GM21786 (cell line): ENCODE measurements at regions not wholly inside any gene's neighbourhood (a gene's known extent, or its start where the extent isn't known, plus 50 kb on each side); places are given as distances from the start of the nearest gene placed in this dataset.
"Not testable (repeated sequence)": the region's sequence is repeated elsewhere in the genome, so short reads cannot be mapped to it uniquely, and the experiment has no call there.

Experiments used
- ATAC-seq: cut with Tn5 transposase; IDR thresholded peaks from one replicate; pipeline ENCODE4 v1.9.1; 2021; ENCODE audit not compliant: unreplicated experiment

- no peak for ATAC-seq
These were observed 63.0 kb downstream of the HOXA1 start for GRCh38 chr7:27032839-27033238.

GRCh38 chr7:27031289-27032172, 64.3 kb downstream of the HOXA1 start:
- ATAC-seq, result peak; percentile 94

DNA sequence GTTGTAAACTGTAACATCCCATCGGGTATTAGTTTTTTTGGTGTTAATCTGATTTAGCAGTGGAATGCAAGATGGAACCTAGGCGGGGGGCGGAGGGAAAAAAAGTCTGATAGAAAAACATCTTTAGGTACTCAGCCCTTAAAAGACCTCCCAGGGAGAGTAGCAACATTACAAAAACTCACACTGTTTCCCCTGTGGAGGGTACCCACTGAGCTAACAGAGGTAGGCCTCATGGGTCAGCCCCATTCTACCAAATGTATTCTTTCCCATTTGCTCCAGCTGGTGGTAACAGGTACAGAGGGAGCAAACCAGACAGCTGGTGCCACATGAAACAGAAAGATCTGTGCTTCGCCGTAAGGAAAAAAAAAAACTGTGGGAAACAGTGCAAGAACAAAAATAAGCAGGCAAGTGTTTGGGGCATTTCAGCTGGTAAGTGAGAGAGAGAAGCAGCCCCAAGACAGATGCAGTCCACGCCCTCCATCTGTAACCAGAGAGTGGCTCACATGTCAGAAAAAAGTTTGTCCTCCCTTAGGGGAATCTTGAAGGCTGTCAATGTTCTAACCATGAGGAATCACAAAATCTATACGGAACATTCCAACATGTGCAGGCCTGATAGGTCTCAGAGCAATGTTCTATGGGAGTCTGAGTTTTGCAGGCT, 65.3 kb downstream of the HOXA1 start:
- no peak for ATAC-seq

DNA sequence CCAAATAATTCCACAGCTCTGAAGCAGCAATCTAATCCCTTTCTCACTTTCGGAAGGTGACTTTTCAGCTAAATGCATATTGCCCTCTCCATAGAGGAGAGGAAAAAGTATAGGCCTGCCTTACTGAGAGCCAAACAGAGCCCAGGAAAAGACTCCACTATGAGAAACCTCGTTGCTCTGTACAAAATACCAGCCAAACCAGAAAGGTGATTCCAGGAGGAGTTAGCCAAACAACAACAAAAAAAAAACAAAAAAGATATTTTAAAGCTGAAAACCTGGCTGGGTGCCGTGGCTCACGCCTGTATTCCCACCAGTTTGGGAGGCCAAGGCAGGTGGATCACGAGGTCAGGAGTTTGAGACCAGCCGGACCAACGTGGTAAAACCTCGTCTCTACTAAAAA, 70.5 kb downstream of the HOXA1 start:
- ATAC-seq, result no peak

DNA sequence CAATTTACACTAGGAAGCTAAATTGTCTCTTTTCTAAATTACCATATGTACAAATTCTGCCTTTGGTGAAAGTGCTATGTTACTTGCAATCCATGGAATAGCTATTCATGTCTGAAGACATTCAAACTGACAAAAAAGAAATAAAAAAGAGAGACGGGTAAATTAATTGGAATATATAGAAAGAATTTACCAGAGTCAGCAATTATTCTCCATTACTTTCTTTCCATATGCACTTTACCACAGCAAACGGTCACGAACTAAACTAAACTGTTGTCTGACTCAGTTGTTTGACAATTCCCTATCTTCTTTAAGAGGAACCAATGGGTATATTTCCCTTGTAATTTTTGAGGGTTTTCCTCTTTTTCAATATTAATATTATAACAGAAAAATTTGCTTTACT, 85.7 kb downstream of the HOXA1 start:
- no peak for ATAC-seq

GRCh38 chr7:27000496-27000895, 95.3 kb downstream of the HOXA1 start:
- no peak for ATAC-seq

- not testable (repeated sequence) for ATAC-seq
These were observed 97.5 kb downstream of the HOXA1 start for GRCh38 chr7:26998284-26998683.

- ATAC-seq, result no peak
These were observed 100.1 kb downstream of the HOXA1 start for GRCh38 chr7:26995666-26996065.

DNA sequence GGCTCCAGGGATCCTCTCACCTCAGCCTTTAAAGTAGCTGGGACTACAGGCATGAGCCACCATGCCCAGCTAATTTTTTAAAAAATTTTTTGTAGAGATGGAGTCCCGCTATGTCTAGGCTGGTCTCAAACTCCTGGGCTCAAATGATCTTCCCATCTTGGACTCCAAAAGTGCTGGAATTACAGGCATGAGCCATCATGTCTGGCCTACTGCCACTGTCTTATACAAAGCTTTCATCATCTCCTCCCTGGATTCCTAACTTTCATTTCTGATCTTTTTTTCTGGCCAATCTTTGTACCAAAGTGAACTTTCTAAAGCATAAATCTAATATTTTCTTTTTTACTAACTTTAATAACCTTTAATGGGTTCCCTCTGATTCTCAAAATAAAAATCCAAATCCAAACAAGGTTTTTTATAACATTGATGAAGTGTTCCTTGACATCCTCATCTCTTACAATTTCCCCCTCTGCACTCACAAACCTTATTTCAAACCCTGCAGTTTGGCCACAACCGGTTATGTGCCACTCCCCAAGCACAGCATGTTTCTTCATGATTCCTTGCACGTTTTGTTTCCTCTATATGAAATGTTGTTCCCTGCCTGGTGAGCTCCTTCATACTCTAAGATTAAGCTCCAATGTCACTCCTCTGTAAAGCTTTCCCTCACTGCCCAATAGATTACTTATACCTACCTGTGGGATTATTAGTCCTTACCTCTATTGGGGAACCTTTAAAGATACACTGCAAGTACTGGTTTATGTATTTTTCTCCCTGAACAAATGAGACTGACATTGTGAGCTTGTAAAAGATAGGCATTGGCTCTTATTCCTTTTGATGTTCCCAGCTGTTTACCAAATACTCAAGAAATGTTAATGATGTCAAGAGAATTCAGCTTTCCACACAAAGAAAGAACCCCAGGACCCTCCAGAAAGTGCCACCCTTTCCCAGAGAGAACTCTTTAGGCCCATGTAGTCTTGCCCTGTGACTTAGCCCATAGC, 101.7 kb downstream of the HOXA1 start:
- ATAC-seq, result no peak

- no peak for ATAC-seq
These were observed 103.1 kb downstream of the HOXA1 start for GRCh38 chr7:26992670-26993069.

- ATAC-seq, result no peak
These were observed 104.0 kb downstream of the HOXA1 start for GRCh38 chr7:26991796-26992195.

DNA sequence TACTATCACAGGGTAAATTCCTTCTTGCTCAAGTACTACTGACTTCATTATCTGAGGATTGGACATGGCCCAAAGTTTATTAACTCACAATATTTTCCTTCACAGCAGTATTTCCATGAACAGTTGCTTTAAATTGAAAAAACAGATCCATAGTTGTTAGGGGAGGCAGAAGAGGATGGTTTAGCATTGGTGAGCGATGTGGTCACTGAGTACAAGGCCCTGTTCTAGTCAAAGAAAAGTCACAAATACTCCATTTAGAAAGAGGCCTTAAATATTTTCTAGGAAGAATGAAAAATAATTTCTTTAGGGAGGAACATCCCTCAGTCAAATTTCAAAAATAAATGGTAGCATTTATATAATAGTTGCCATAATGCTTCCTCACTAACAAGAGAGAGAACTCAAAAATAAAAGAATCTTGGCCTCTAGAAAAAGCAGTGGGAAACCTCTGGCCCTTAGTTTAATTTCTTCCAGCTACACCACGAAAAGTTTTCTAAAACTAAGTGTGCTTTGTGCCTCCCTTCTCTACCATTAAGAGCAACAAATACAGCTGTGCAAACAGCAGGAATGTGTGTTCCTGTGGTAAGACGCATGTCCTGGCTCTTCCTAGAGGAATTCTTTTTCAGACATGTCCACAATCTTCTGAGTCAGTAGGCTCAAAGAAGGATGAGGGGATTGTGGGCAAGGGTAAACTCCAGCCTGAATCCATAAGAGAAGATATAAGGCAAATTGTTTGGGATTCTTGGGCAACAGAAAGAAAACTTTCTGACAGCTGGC, 105.7 kb downstream of the HOXA1 start:
- no peak for ATAC-seq

DNA sequence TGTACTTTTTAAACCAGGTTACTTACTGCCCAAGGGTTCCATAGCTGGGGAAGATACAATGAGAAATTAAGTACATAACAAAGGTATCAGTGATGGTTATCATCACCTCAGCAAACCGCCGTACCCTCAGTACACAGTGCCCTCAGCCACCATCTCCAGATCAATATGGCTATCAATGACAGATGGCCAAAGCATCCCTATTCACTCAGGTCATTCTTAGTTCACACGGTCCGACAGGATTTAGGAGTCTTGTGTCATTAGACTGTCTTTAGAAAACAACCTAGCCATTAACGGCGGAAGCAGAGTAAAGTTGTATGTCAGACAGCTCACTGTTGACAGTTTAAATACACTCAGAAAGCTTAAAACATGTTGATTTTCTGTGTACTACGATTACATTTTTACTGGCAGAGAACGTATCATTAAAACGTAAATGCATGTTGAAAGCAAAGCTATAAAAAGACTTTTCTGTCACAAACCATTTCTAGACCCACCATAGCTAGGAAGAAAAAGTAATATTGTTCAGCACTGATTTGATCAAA, 106.9 kb downstream of the HOXA1 start:
- ATAC-seq, result no peak

- no peak for ATAC-seq
These were observed 108.5 kb downstream of the HOXA1 start for GRCh38 chr7:26987338-26987737.

GRCh38 chr7:26978146-26978545, 113.8 kb upstream of the SKAP2 start:
- no peak for ATAC-seq

GRCh38 chr7:26976840-26977239, 112.5 kb upstream of the SKAP2 start:
- no peak for ATAC-seq

DNA sequence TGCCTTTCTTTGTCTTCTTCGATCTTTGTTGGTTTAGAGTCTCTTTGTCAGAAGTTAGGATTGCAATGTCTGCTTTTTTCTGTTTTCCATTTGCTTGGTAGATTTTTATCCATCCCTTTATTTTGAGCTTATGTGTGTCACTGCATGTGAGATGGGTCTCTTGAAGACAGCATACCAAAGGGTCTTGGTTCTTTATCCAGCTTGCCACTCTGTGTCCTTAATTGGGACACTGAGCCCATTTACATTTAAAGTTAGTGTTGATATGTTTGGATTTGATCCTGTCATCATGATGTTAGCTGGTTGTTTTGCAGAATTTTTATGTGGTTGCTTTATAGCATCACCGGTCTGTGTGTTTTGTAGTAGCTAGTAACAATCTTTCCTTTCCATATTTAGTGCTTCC, 107.5 kb upstream of the SKAP2 start:
- ATAC-seq, result not testable (repeated sequence)

DNA sequence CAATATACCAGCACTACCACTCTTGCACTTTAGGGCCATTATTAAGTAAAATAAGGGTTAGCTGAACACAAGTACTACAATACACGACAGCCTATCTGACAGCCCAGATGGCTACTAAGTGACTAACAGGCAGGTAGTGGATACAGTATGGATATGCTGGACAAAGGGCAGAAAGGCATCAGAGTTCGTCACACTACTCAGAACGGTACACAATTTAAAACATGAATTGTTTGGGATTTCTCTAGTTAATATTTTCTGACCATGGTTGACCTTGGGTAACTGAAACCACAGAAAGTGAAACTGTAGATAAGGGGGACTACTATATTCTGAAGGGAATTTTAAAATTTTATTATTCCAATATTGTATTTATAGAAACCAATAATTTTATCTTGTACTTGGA, 101.3 kb upstream of the SKAP2 start:
- ATAC-seq, result no peak

GRCh38 chr7:26964156-26964808, 99.9 kb upstream of the SKAP2 start:
- no peak for ATAC-seq

- ATAC-seq, result no peak
These were observed 94.9 kb upstream of the SKAP2 start for GRCh38 chr7:26959290-26959689.
